NCI-H774 (cell line): ENCODE measurements at regions not wholly inside any gene's neighbourhood (a gene's known extent, or its start where the extent isn't known, plus 50 kb on each side); places are given as distances from the start of the nearest gene placed in this dataset.
"Not testable (repeated sequence)": the region's sequence is repeated elsewhere in the genome, so short reads cannot be mapped to it uniquely, and the experiment has no call there.

Experiments used
- DNase-seq: peaks from one replicate; lab custom pipeline; 2025; lab: John Stamatoyannopoulos, UW

DNA sequence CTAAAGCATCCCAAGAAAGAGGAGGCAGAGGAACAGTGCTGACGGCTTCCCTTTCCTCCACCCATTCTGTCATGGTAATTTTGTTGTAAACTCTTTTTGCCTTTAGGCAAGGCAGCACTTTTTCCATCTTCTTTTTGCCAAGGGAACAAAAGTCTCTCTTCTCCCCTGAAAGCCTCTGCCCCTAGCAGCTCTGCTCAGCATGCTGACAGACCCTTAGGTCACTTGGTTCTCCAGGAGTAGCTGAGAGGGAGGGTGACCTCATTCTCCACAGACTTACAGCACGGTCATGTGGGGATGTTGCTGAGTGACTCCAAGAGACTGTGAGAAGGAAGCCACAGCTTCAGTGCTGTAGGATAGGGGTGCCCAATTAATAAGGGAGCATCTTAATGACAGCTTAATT, 81.1 kb upstream of the RALGAPA2 start:
- no peak for DNase-seq

DNA sequence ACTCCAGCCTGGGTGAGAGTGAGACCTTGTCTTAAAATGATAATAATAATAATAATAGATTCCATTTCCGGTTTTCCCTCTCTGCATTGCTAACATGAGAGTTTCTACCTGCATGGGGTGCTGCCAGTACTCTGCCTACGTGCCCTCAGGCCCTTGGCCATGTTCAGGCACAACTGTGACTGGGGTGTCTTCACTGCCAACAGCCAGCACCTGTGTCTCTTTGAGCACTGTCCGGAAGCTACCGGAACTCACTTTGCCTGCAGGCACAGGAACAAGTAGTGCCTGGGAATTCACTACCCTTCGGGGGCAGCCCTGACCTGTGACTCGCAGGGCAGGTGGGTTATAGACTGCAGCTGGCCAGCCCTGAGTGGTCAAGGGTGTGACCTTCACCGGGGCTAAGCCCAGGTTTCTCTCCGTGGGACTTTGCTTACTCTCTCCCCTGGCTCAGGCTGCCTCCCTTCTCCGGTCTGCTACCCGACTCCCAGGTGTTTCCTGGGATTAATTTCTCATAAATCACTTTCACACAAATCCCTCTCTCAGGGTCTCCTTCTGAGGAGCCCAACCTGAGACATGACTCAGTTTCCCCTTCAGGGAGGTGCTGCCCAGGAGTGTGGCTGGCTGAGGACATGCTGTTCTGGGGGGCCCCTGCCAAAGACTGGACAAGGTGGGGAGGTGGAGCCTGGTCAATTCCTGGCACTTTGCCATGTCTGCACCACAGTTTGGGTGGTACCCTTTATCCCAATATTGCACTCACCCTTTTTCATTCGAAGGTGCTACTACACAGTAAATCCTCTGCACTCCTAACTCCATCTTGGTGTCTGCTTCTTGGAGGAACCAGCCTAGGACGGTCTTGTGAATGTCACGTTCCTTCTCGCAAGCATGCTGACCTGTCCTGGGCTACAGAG, 79.5 kb upstream of the RALGAPA2 start:
- DNase-seq = no peak

DNA sequence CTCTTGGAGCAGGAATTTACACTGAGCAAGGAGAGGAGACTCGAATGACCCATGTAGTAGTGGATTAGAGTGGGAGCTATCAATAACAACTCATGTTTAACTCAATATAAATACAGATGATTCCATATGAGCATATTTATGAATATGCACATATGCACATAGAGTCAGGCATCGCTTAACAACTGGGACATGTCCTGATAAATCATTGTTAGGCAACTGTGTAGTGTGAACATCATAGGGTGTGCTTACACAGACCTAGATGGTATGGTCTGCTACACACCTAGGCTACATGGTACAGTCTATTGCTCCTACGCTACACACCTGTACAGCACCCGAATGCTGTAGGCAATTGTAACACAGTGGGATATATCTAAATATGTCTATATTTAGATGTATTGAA, 75.9 kb upstream of the RALGAPA2 start:
- no peak for DNase-seq

DNA sequence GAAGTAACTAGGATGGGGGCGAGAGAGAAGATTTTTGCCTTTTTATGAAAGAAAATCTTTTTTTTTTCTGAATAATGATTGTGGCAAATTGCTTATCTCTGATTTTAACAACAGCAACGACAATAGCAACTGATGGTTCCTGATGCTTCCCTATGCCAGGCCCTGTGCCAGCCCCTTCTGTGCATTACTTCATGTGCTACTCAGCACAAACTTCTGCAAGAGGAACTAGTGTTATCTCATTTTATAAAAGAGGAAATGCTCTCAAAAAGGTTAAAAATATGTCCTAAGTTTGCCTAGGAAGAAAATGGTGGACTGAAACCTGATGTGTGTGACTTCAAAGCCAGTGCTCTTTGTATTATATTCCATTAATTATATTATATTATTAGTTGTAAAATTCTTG, 74.0 kb upstream of the RALGAPA2 start:
- DNase-seq = no peak

DNA sequence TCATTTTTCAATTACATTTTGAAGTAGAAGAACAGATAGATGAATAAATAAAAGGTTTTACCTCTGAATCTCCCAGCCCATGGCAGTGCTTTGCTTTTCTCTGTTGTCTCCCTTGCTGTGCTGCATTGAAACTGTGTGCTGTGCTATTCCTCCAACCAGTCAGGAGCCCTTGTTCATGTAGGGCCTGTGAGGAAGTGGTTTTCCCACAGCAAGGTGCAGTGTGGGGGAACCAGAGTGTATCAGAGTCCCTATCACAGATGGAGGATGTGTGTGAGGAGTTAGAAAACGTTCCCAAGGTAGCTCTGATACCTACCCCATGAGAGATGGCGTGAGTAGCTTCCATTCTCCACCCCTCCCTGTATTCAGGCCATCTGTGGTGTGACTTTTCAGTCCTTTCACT, 72.8 kb upstream of the RALGAPA2 start:
- DNase-seq = no peak

DNA sequence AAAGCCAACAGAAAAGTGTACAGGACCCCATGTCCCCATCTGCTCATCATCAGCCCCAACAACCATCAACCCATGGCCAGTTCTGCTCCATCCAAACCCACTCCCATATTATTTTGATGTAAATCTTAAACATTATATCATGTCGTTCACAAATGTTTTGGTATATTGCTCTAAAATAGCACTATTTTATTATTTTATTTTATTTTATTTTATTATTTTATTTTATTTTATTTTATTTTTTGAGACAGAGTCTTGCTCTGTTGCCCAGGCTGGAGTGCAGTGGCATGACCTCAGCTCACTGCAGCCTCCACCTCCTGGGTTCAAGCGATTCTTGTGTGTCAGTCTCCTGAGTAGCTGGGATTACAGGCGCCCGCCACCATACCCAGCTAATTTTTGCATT, 72.0 kb upstream of the RALGAPA2 start:
- DNase-seq = not testable (repeated sequence)

DNA sequence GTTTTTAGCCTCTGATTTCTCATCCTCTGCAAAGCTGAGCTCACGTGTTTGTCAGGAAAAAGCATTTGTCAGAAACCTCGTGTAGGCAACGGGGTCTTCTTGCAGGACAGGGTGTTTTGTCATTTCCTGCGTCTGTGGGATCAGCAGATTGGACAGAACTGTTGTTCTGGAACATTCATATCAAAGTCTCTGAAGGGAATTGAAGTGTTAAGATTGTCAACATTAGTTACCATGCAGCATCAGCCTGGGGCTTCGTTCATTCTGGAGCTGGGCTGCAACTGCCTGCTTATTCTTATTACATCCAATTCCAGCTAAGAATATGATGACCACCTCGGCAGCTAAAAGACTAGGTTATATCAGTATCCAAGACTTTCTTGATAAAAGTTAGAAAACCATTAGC, 71.0 kb upstream of the RALGAPA2 start:
- no peak for DNase-seq

DNA sequence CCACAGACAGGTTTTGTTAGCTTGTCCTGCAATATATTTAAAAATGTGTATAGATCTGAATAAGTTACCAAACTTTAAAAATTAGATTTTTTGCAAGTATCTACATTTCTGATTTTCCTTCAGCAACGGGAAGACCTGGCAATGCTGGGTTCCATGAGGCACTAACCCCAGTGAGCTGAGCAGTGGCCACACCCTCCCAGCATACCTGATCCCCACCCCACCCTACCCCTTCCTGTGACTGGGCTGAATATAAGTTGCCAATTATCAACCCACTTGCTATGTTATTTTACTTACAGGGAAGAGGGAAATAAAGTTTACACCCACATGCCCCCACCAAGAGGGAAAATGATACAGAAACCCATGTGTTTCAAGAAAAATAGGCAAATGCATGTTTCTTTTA, 70.3 kb upstream of the RALGAPA2 start:
- no peak for DNase-seq

DNA sequence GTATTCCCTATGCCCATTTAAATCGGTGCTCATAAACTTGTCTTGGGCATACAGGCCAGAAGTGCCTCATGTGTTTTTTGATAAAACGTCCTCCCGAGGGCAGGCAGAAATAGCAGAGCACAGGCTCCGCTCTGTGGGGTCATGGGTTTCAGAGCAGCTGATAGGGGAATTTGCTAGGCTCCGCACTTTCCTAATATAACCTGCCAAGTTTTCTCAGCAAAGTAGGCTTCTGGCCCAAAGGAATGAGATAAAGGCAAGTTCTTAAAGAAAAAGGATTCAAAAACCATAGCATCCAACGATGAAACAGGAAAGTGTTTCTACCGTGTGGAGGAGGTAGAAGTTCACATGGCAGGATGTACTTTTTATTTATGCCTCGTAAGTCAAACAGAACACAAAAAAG, 69.8 kb upstream of the RALGAPA2 start:
- DNase-seq = no peak

DNA sequence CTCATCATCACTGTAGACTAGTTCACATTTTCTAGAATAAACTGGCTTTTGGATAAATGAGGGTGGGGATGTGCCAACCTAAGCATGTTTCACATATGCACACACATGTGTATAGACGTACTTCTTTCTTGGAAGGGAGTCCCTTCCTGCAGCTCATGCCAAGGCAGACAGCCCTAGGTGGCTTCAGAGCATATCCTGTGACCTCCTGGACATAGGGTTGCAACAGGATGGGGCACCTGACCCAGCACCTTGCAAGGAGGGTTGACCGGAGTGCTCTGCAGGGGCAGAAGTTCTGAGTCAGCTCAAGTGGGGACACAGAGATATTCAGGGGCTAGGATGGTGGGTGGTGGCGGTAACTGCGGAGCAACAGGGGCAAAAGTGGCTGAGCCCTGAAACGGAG, 68.6 kb upstream of the RALGAPA2 start:
- DNase-seq = no peak

DNA sequence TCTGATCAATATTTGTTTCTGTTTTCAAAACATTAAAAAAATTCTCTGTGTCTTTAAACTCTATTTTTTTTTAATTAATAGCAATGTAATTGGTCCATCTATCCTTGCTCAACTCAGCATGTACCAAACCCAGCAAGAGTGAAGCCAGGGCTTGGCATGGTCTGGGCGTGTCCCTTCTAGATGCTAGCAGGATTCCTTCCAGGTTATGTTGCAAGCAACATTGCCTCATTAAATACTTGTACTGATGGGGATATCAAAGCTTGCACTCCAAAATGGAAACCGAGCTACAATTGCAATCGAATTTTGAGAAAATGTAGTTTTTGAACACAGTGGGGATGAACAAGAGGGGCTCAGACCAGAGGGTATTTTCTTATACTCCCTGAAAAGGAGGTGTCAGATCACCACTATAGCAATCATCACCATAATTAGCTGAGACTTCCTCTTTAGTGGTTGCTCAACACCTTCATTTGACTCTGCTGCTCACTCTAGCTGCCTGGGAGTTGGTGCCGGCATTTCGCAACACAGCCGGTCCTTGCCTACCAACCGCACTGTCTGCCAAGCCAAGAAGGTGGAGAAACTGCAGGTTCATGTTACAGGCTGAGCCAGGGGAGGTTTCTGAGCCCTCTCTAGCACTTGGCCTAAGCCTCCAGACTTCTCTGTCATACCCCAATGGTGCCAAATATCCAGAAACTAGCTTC, 67.8 kb upstream of the RALGAPA2 start:
- DNase-seq = no peak

DNA sequence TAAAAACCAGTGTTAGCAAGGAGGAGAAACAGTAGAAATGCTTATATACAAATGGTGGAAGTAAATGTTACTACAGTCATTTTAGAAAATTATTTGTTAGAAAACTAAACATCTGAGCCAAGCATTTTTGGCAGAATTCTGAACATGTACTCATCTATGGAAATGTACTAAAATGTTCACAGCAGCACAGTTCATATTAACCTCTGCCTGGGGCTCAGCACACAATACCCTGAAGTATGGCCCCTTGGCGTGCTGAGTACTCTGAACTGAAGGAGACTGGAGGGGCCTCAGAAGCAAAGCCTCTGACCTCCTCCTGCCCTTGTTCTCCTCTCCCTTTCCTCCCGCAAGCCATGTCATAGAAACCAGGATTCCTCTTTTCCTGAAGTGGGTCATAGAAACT, 66.2 kb upstream of the RALGAPA2 start:
- DNase-seq = no peak

DNA sequence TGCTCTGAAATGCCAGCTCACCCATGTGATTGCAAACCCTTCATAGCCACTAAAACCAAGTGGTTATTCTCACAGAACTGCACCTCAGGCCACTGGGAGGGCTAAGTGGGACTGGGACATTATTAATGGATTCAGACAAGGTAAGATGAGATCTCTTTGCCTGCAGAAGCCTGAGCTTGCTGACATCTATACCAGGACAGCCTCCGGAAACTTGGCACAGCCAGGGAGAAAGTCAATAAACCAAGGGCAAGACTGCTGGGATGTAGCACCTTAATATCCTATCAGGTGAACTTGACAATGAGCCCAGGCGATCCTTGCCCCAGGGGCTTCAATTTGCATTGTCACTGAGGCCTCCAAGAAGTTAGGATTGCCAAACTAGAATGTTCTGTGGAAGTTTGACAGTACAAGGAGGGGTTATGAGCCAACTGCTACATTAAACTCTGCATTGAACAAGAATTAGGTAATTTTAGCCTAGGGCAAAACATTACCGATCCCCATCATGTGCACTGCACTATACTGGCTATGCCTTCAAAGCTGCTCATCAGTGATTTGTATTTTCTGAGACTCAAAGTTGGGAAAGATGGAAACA, 60.1 kb upstream of the RALGAPA2 start:
- DNase-seq = no peak

DNA sequence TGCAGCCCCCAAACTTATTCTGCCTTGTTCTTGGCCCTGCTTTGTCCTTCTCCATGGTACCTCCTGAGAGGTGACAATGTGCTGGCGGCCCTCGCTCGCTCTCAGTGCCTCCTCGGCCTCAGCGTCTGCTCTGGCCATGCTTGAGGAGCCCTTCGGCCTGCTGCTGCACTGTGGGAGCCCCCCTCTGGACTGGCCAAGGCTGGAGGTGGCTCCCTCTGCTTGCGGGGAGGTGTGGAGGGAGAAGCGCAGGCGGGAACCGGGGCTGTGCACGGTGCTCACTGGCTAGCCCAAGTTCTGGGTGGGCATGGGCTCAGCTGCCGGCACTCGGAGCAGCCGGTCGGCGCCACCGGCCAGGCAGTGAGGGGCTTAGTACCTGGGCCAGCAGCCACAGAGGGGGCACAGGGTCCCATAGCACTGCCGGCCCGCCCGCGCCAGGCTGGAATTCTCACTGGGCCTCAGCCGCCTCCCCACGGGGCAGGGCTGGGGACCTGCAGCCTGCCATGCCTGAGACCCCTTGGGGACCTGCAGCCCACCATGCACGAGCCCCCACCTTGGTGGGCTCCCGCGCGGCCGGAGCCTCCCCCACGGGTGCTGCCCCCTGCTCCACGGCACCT, 55.9 kb upstream of the RALGAPA2 start:
- DNase-seq = no peak

DNA sequence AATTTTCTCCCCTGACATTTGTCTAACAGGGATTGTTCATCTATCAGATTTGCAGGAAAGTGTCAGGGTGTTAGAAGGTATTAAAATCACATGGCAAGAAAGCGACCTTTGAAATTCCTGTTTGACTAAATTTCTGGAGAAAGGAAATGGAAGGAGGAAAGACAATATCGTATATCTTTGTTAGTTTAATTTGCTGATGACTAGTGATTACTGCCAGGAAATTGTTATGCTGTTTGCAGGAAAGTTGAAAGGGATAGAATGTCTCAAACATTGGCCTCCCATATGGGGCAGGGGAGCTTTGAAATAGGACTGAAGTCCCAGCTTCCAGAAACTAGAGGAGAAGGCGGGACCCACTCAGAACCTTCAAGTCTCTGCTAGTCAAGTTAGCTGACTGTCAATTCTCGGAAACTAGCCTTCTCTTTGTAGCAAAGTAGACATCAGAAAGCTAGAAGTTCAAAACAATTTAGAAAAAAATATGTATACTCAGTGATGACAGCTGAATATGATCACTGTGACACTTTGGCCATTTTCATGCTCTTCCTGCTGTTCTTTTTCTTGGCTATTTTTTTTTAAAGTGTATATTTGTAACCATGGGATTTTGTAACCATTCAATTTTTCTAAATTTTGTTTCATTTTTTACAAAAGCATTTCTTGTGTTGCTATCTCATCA, 53.4 kb upstream of the RALGAPA2 start:
- DNase-seq = no peak

DNA sequence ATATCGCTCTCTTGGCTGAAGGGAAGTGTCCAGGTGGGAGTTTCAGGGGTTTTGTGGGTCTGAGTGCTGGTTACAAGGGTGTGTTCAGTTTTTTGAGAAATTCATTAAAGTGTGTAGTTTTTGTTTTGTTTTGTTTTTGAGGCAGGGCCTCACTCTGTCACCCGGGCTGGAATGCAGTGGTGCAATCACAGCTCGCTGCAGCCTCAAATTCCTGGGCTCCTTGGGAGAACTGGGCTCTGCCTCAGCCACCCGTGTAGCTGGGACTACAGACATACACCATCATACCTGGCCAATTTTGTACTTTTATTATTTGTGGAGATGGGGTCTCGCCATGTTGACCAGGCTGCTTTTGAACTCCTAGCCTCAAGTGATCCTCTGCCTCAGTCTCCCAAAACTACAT, 51.2 kb upstream of the RALGAPA2 start:
- DNase-seq = no peak
